OCI-LY3 (cell line): ENCODE measurements at regions not wholly inside any gene's neighbourhood (a gene's known extent, or its start where the extent isn't known, plus 50 kb on each side); places are given as distances from the start of the nearest gene placed in this dataset.

ENCODE experiments used
- H2AFZ ChIP-seq: fragments of 200-600, 300-600 bp; shearing (Covaris generic); 2 replicates; pipeline ENCODE4 v1.6.0; 2014; ENCODE audit warnings: antibody characterized with exemption, low read depth, low read length
- H3K27ac ChIP-seq: fragments of 200-600, 300-600 bp; sonication (generic); 2 replicates; pipeline ENCODE4 v1.5.1; 2014; ENCODE audit warnings: mild to moderate bottlenecking, low read length, moderate library complexity, mixed read lengths
- H3K27me3 ChIP-seq: fragments of 200-600, 300-600 bp; sonication (generic); 2 replicates; pipeline ENCODE4 v1.6.1; 2014; ENCODE audit warnings: low read depth, low read length, mixed read lengths
- H3K36me3 ChIP-seq: fragments of 200-600, 300-600 bp; sonication (generic); replicated peaks from 2 replicates; pipeline ENCODE3; 2014; ENCODE audit warnings: low read depth, low read length, mixed read lengths
- H3K4me1 ChIP-seq: fragments of 300-600, 200-600 bp; sonication (generic); 2 replicates; pipeline ENCODE4 v1.6.1; 2014; ENCODE audit warnings: low read length, mixed read lengths
- H3K4me2 ChIP-seq: fragments of 200-600, 300-600 bp; sonication (generic); 2 replicates; pipeline ENCODE4 v1.6.1; 2014; ENCODE audit warnings: low read length, mixed read lengths
- H3K4me3 ChIP-seq: fragments of 300-600, 200-600 bp; sonication (generic); 2 replicates; pipeline ENCODE4 v1.5.1; 2014; ENCODE audit warnings: antibody characterized with exemption, mild to moderate bottlenecking, low read length, moderate library complexity
- H3K79me2 ChIP-seq: fragments of 300-600, 200-600 bp; shearing (Covaris generic); 2 replicates; pipeline ENCODE4 v1.6.1; 2014; ENCODE audit warnings: mild to moderate bottlenecking, low read length, mixed read lengths
- H3K9ac ChIP-seq: fragments of 300-600, 200-600 bp; shearing (Covaris generic); 2 replicates; pipeline ENCODE4 v1.6.0; 2014; ENCODE audit warnings: mild to moderate bottlenecking, low read length, moderate library complexity
- H3K9me3 ChIP-seq: fragments of 200-600, 300-600 bp; shearing (Covaris generic); 2 replicates; pipeline ENCODE4 v1.6.1; 2014; ENCODE audit warnings: low read length, mixed read lengths; ENCODE audit not compliant: insufficient read depth
- H4K20me1 ChIP-seq: fragments of 200-600, 300-600 bp; sonication (generic); 2 replicates; pipeline ENCODE4 v1.6.1; 2016; ENCODE audit warnings: low read length, mixed read lengths; ENCODE audit not compliant: insufficient read depth
- EZH2phosphoT487 ChIP-seq: fragments of 200-600 bp; shearing (Covaris generic); IDR thresholded peaks from 2 replicates; pipeline ENCODE4 v1.6.1; 2018; ENCODE audit warnings: antibody characterized with exemption, mixed run types, low read depth
- TF ChIP-seq, protein P1 (sequence below): fragments of 200-600, 300-600 bp; sonication (generic); IDR thresholded peaks from 2 replicates; pipeline ENCODE4 v1.5.1; 2014; ENCODE audit warnings: antibody characterized with exemption, low read length, low read depth

DNA sequence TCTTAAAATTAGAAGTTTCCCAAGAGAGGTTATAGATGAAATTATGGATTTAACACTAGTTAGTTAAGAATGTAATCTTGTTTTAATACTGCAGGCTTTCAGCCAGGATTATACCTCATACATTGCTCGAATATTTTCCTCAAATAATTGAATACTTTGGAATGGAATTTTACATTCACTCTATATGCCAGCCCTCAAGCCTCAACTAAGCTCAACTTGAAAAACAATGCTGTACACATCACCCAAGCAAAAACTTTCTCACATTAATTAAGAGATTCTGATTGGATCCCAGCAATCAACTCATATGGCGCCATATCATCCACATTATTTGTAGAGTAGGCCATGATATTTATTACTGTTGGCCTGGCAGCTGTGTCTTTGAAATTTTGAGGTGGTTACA is 710.7 kb upstream of the ADAMTS5 start:
- no peaks in the 10 kb centered on the region for H3K79me2 ChIP-seq
- H3K4me2 ChIP-seq: no peak overlapping the region
- H3K27me3 ChIP-seq: no peaks in the 10 kb centered on the region
- TF ChIP-seq, protein P1, sequence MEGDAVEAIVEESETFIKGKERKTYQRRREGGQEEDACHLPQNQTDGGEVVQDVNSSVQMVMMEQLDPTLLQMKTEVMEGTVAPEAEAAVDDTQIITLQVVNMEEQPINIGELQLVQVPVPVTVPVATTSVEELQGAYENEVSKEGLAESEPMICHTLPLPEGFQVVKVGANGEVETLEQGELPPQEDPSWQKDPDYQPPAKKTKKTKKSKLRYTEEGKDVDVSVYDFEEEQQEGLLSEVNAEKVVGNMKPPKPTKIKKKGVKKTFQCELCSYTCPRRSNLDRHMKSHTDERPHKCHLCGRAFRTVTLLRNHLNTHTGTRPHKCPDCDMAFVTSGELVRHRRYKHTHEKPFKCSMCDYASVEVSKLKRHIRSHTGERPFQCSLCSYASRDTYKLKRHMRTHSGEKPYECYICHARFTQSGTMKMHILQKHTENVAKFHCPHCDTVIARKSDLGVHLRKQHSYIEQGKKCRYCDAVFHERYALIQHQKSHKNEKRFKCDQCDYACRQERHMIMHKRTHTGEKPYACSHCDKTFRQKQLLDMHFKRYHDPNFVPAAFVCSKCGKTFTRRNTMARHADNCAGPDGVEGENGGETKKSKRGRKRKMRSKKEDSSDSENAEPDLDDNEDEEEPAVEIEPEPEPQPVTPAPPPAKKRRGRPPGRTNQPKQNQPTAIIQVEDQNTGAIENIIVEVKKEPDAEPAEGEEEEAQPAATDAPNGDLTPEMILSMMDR: no peak
- TF ChIP-seq EZH2phosphoT487: no peak
- no peaks in the 10 kb centered on the region for H3K36me3 ChIP-seq
- no peaks in the 10 kb centered on the region for H4K20me1 ChIP-seq
- H3K9me3 ChIP-seq: no peaks in the 10 kb centered on the region
- no peak overlapping the region for H2AFZ ChIP-seq
- H3K9ac ChIP-seq: no peak overlapping the region
- no peaks in the 10 kb centered on the region for H3K4me1 ChIP-seq
- H3K27ac ChIP-seq: no peak overlapping the region
- no peak overlapping the region for H3K4me3 ChIP-seq

DNA sequence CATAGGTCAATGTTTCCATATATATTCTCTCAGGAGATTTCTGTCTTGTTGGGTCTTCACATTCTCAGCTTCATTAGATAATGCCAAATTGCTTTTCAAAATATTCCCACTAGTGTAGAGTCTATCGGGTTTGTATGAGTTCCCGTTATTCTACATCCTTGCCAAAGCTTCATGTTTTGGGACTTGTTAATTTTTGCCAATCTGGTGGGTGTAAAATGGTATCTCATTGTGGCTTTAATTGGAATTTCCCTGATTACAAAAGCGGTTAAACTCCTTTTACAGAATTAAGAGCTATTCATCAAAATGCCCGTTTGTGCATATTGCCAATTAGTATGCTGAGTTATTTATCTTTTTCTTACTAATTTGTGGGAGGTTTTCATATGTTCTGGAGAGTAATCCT is 708.4 kb upstream of the ADAMTS5 start:
- Histone ChIP-seq H3K27ac (no peak overlapping the region), H3K4me1 (no peaks in the 10 kb centered on the region), H3K79me2 (no peaks in the 10 kb centered on the region), H2AFZ (no peak overlapping the region), H3K27me3 (no peaks in the 10 kb centered on the region), H3K4me3 (no peak overlapping the region), H3K9ac (no peak overlapping the region), H3K9me3 (no peaks in the 10 kb centered on the region), H3K4me2 (no peak overlapping the region), H3K36me3 (no peaks in the 10 kb centered on the region), H4K20me1 (no peaks in the 10 kb centered on the region)
- TF ChIP-seq, protein P1: no peak
- TF ChIP-seq EZH2phosphoT487: no peak

DNA sequence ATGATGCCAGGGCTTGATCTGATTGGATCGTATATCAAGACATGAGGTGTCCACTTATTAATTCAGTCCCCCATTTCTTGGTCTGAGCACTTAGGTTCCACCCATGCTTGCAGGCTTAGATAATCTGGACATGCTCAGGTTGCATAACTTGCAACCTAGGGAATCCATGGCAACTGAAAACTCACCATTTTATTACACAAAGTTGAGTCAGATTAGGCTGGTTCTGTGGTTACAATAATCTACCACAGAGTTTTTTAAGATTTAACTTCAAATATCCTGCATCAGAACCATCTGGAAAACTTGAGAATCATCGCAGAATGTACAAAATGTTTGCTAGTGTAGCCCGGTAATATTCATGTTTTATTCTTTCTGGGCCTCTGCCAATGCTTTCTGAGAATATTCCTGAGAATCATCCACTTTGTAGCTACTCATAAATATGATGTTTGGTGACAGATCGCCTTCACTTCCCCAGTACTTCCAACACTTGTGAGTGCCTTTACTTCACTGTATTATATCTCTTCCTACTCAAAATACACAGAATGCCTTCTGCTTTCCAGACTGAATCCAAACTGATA is 707.2 kb upstream of the ADAMTS5 start:
- Histone ChIP-seq H4K20me1 (no peaks in the 10 kb centered on the region), H3K27ac (no peak overlapping the region), H3K4me2 (no peak overlapping the region), H3K9me3 (no peaks in the 10 kb centered on the region), H3K4me3 (no peak overlapping the region), H3K79me2 (no peaks in the 10 kb centered on the region), H3K36me3 (no peaks in the 10 kb centered on the region), H3K4me1 (no peaks in the 10 kb centered on the region), H2AFZ (no peak overlapping the region), H3K9ac (no peak overlapping the region), H3K27me3 (no peaks in the 10 kb centered on the region)
- no peak for TF ChIP-seq EZH2phosphoT487
- TF ChIP-seq, protein P1: no peak

DNA sequence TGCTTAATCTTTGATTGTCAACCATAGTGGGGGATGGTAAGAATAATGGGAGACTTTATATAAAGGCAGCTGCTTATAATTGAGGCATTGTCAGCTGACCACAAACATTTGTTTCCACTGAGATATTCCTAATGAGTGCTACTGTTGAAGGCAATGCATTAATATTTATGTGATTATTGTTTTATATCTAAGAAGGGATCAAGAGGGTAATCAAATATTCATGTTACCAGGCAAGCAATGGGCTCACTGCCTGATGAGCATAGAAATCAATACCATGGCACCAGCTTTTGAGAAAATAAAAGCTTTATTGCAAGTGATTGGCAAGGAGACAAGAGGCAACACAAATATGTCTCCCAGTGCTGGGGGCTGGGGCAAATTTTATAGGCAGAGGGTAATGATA is 706.7 kb upstream of the ADAMTS5 start:
- Histone ChIP-seq H2AFZ (no peak overlapping the region), H3K9me3 (no peaks in the 10 kb centered on the region), H3K4me2 (no peak overlapping the region), H3K27ac (no peak overlapping the region), H3K36me3 (no peaks in the 10 kb centered on the region), H3K4me3 (no peak overlapping the region), H3K79me2 (no peaks in the 10 kb centered on the region), H3K9ac (no peak overlapping the region), H4K20me1 (no peaks in the 10 kb centered on the region), H3K27me3 (no peaks in the 10 kb centered on the region), H3K4me1 (no peaks in the 10 kb centered on the region)
- no peak for TF ChIP-seq EZH2phosphoT487
- TF ChIP-seq, protein P1: no peak
